Adrenal gland (tissue), 5 donors: ENCODE measurements at regions not wholly inside any gene's neighbourhood (a gene's known extent, or its start where the extent isn't known, plus 50 kb on each side); places are given as distances from the start of the nearest gene placed in this dataset.
"Not testable (repeated sequence)": the region's sequence is repeated elsewhere in the genome, so short reads cannot be mapped to it uniquely, and the experiment has no call there.

Source experiments
- CTCF ChIP-seq, 6 experiments: fragments of 450-650 bp in 4 of 6; fragments of 200-600 bp in 2 of 6; sonication (generic) in 1 of 6; IDR thresholded peaks; 1 replicate in 5 of 6; 2 replicates in 1 of 6; pipeline versions ENCODE4 v1.5.1 to v1.8.0; 2016 to 2021; ENCODE audit warnings: antibody characterized with exemption in 6 of 6, mild to moderate bottlenecking in 2 of 6, moderate library complexity in 1 of 6
- POLR2A ChIP-seq, 2 donors: fragments of 450-650 bp; IDR thresholded peaks; one replicate each; pipeline ENCODE4 v1.6.1; 2017; ENCODE audit warnings: antibody characterized with exemption in 2 of 2, mild to moderate bottlenecking in 2 of 2, moderate library complexity in 1 of 2
- donor health status: DM: no; HTN: no; CAD: no.

- not testable (repeated sequence) for TF ChIP-seq POLR2A, CTCF (IDR thresholded peaks at IDR 0.05)
These were observed 425.0 kb downstream of the NPIPA8 start for GRCh38 chr16:17911578-17911977.
